Right lung (tissue), 2 donors: ENCODE measurements at regions not wholly inside any gene's neighbourhood (a gene's known extent, or its start where the extent isn't known, plus 50 kb on each side); places are given as distances from the start of the nearest gene placed in this dataset.

Source experiments
- DNase-seq, 2 donors: peaks; one replicate each; pipeline ENCODE4 v3.0.0-alpha.2; 2013

GRCh38 chr13:29926098-29926476 lies 75.7 kb upstream of the UBL3 start:
- DNase-seq, result no peak

GRCh38 chr13:29925457-29926097 lies 75.2 kb upstream of the UBL3 start:
- peak; percentile 80 to 86 for DNase-seq

- DNase-seq, result no peak
Observed at GRCh38 chr13:29924482-29925350, 74.3 kb upstream of the UBL3 start.

- peak; percentile 77 to 78 for DNase-seq
Observed at GRCh38 chr13:29923554-29924481, 73.4 kb upstream of the UBL3 start.

GRCh38 chr13:29922896-29923295 lies 72.5 kb upstream of the UBL3 start:
- no peak for DNase-seq

- no peak for DNase-seq
Observed at GRCh38 chr13:29922281-29922821, 71.9 kb upstream of the UBL3 start.

GRCh38 chr13:29921542-29921941 lies 71.1 kb upstream of the UBL3 start:
- no peak for DNase-seq

- DNase-seq, result no peak
Observed at GRCh38 chr13:29920025-29920643, 69.7 kb upstream of the UBL3 start.

- no peak for DNase-seq
Observed at GRCh38 chr13:29918845-29919244, 68.4 kb upstream of the UBL3 start.

GRCh38 chr13:29917650-29918049 lies 67.2 kb upstream of the UBL3 start:
- no peak for DNase-seq

- no peak for DNase-seq
Observed at GRCh38 chr13:29914581-29914980, 64.2 kb upstream of the UBL3 start.

GRCh38 chr13:29911781-29912418 lies 61.5 kb upstream of the UBL3 start:
- DNase-seq, result no peak

- DNase-seq, result no peak
Observed at GRCh38 chr13:29909975-29910674, 59.7 kb upstream of the UBL3 start.

GRCh38 chr13:29909081-29909730 lies 58.8 kb upstream of the UBL3 start:
- DNase-seq, result no peak

GRCh38 chr13:29908416-29909080 lies 58.1 kb upstream of the UBL3 start:
- DNase-seq, result no peak

GRCh38 chr13:29907670-29908069 lies 57.3 kb upstream of the UBL3 start:
- DNase-seq, result no peak

GRCh38 chr13:29906432-29907011 lies 56.1 kb upstream of the UBL3 start:
- DNase-seq, result no peak

- DNase-seq, result no peak
Observed at GRCh38 chr13:29905845-29906244, 55.4 kb upstream of the UBL3 start.

GRCh38 chr13:29903996-29904395 lies 53.6 kb upstream of the UBL3 start:
- no peak for DNase-seq
